ENCODE measurements at regions not wholly inside any gene's neighbourhood (a gene's known extent, or its start where the extent isn't known, plus 50 kb on each side); places are given as distances from the start of the nearest gene placed in this dataset.

DNA sequence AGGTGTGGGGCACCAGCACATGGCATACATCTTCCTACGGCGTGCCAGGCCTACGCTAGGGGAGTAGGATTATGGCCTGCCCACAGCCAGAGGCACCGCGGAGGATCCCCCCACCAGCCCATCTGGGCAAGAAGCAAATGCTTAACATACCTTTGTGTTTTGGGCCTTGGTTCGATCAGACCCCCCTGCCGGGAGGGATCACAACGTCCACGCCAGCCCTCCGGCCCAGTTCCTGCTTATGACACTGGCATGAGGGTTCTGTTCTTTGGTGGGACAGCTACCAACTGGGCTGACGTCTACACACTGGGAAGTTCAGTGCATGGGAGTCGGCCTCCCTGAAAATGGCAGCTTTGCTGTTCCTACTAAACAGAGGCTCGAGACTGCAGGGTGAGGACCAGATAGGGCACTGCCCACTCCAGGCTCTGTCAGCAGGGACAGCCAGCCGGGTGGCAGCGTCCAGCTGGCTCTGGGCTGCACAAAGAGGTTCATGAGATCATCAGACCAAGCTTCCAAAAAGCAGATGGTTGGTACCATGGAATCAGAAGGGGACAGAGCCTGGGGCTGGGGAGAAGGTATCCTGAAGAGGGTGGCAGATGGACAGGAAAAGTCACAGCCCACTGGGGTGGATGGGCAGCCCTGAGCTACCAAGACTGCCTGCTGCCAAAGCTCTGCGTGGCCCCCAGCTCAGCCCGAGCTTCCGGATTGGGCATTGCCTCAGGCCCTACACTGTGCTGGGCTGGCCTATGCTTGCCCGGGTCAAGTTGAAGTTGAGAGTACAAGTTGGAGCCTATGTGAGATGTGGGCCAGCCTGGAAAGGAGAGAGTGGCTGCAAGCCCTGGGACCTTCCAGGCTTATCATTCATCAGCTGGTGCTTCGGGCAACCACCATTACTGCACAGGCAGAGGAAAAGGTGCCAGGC lies 61.7 kb upstream of the TEX51 start:
- in situ Hi-C loops (cut with HindIII; ENCODE audit: low pct_ligation_motif_present, low pct_unique_long_range_greater_than_20kb, low sequenced_read_pairs): no loop called here
- no peak for DNase-seq

GRCh38 chr2:126837966-126838715 lies 60.5 kb upstream of the TEX51 start:
- in situ Hi-C loops (cut with HindIII; ENCODE audit: low pct_ligation_motif_present, low pct_unique_long_range_greater_than_20kb, low sequenced_read_pairs): no loop called here
- DNase-seq: no peak

DNA sequence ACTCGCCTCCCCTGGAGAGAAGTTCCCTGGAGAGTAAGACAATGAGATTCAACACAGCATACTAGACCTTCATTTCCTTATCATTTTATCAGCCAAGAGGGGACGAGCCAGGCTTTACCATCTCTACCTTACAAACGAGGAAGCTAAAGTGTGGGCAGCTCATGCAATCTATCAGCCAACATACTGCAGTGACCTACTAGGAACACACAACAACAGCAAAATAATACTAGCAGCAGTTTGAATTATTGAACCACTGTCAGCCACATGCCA lies 60.0 kb upstream of the TEX51 start:
- DNase-seq: no peak
- in situ Hi-C loops (cut with HindIII; ENCODE audit: low pct_ligation_motif_present, low pct_unique_long_range_greater_than_20kb, low sequenced_read_pairs): no loop called here

GRCh38 chr2:126839796-126840195 lies 58.9 kb upstream of the TEX51 start:
- in situ Hi-C loops (cut with HindIII; ENCODE audit: low pct_ligation_motif_present, low pct_unique_long_range_greater_than_20kb, low sequenced_read_pairs): no loop called here
- no peak for DNase-seq

DNA sequence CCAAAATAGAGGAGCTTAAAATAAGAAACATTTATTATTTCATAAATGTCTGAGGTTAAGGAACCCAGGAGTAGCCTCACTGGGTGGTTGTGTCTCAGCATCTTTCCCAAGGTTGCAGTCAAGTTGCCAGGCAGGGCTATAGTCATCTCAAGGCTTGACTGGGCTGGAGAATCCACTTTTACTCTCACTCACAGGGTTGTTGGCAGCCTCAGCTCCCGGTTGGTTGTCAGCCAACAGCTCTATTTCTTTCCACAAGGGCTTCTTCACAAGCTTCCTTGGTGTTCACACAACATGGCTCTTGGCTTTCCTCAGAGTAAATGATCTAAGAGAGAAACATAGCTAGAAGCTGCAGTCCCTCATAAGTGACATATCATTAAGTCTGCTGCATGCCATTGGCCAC lies 55.6 kb upstream of the TEX51 start:
- in situ Hi-C loops (cut with HindIII; ENCODE audit: low pct_ligation_motif_present, low pct_unique_long_range_greater_than_20kb, low sequenced_read_pairs): no loop called here

DNA sequence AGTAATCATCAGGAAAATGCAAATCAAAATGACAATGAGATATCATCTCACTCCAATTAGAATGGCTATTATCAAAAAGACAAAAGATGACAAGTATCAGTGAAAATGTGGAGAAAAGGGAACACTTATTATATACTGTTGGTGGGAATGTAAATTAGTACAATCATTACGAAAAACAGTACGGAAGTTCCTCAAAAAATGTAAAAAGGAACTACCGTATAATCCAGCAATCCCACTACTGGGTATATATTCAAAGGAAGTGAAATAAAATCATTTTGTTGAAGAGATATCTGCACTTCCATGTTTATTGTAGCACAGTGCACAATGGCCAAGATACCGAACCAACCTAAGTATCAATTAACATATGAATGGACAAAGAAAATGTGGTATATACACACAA lies 52.4 kb upstream of the TEX51 start:
- no peak for DNase-seq
- in situ Hi-C loops (cut with HindIII; ENCODE audit: low pct_ligation_motif_present, low pct_unique_long_range_greater_than_20kb, low sequenced_read_pairs): no loop called here

More for the DNA sequence above, 55.6 kb upstream of the TEX51 start:
- no peak for DNase-seq
